ENCODE measurements at regions not wholly inside any gene's neighbourhood (a gene's known extent, or its start where the extent isn't known, plus 50 kb on each side); places are given as distances from the start of the nearest gene placed in this dataset.
"Not testable (repeated sequence)": the region's sequence is repeated elsewhere in the genome, so short reads cannot be mapped to it uniquely, and the experiment has no call there.

DNA sequence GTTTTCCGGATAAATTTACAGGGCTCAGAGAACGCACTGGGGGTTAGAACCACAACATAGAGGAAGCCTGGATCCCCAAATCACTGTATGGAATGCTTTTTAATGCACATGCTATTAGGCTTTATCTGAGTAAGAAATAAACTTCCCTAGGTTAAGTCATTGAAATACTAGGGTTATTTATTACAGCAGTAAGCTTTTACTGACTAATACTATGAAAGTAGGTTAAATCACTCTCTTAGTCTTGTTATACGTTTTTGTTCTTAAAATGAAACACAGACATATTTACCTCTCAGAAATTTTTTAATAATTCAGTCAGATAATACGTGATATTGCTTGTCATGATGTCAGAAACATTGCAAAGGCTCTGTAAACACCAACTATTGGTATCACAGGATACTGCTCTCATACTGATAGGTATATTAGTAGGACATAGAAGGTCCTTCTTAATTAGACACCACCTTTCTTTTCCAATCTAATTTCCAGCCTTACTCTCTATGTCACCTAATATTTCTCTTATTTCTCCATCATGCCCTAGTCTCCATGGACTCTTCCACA, 162.7 kb upstream of the NYAP2 start:
- no peak overlapping the region for H3K27ac ChIP-seq
- 79 to 85% methylated on average over 4 of the region's 4 CpGs for WGBS, 2 donors
- no peaks in the 10 kb centered on the region for H3K9me3 ChIP-seq
- no peak for DNase-seq
- H3K4me1 ChIP-seq: no peaks in the 10 kb centered on the region
- intact Hi-C loops (cut with DNase I): no loop called here
- no peaks in the 10 kb centered on the region for H3K36me3 ChIP-seq
- no peak for TF ChIP-seq POLR2A (IDR thresholded peaks at IDR 0.05)
- no peak for TF ChIP-seq CTCF (IDR thresholded peaks at IDR 0.05)
- H3K27me3 ChIP-seq: no peaks in the 10 kb centered on the region
- no peak overlapping the region for H3K4me3 ChIP-seq (replicated peaks in 1 of 3)

DNA sequence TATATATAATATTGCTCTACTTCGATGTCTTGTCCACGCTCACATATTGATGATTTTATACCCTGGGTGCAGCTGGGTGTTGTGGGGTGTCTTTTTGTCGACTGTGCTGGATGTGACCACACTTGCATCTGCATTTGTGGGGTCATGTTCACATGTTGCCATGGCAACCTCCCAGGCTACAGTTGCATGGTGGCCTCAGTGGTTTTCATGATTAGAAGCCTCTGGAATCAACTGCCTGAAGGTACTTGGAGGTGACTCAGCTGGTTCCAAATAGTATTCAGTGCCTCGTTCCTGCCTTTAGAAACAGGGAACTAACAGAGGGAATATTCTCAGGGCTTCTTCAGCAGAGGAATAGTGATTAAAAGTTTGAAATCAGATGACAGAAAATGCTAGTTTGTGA, 166.3 kb upstream of the NYAP2 start:
- no peak for TF ChIP-seq POLR2A (IDR thresholded peaks at IDR 0.05)
- TF ChIP-seq CTCF (IDR thresholded peaks at IDR 0.05): no peak
- no peak overlapping the region for H3K27ac ChIP-seq
- DNase-seq: no peak
- no peaks in the 10 kb centered on the region for H3K4me1 ChIP-seq
- intact Hi-C loops (cut with DNase I): no loop called here
- no peaks in the 10 kb centered on the region for H3K9me3 ChIP-seq
- 87 to 93% methylated on average over 4 of the region's 4 CpGs for WGBS, 2 donors
- no peak overlapping the region for H3K4me3 ChIP-seq (replicated peaks in 1 of 3)
- H3K27me3 ChIP-seq: no peaks in the 10 kb centered on the region
- H3K36me3 ChIP-seq: no peaks in the 10 kb centered on the region

- Histone ChIP-seq H3K27me3 (no peaks in the 10 kb centered on the region), H3K27ac (no peak overlapping the region), H3K4me1 (no peaks in the 10 kb centered on the region), H3K4me3 (replicated peaks in 1 of 3) (no peak overlapping the region), H3K36me3 (no peaks in the 10 kb centered on the region), H3K9me3 (no peaks in the 10 kb centered on the region)
- 91 to 95% methylated on average over 6 of the region's 6 CpGs for WGBS, 2 donors
- TF ChIP-seq POLR2A (IDR thresholded peaks at IDR 0.05) (no peak), CTCF (IDR thresholded peaks at IDR 0.05) (no peak)
- intact Hi-C loops (cut with DNase I): no loop called here
- DNase-seq: no peak
These were observed 167.6 kb upstream of the NYAP2 start for GRCh38 chr2:225231900-225232299.

- H3K9me3 ChIP-seq; H3K4me1 ChIP-seq; H3K36me3 ChIP-seq; DNase-seq; intact Hi-C loops (cut with DNase I); H3K4me3 ChIP-seq (replicated peaks in 1 of 3); H3K27me3 ChIP-seq; H3K27ac ChIP-seq: not testable (repeated sequence)
- WGBS, 2 donors: 94 to 95% methylated on average over 19 to 20 of the region's 31 CpGs
These were observed 170.2 kb upstream of the NYAP2 start for GRCh38 chr2:225229346-225229745.

- H3K4me3 ChIP-seq (replicated peaks in 1 of 3): no peak overlapping the region
- no peaks in the 10 kb centered on the region for H3K9me3 ChIP-seq
- H3K27ac ChIP-seq: no peak overlapping the region
- intact Hi-C loops (cut with DNase I): no loop called here
- TF ChIP-seq CTCF (IDR thresholded peaks at IDR 0.05) (no peak), POLR2A (IDR thresholded peaks at IDR 0.05) (no peak)
- no peaks in the 10 kb centered on the region for H3K4me1 ChIP-seq
- no peaks in the 10 kb centered on the region for H3K36me3 ChIP-seq
- DNase-seq: no peak
- 92 to 94% methylated on average over 4 of the region's 4 CpGs for WGBS, 2 donors
- no peaks in the 10 kb centered on the region for H3K27me3 ChIP-seq
These were observed 173.1 kb upstream of the NYAP2 start for GRCh38 chr2:225226441-225226840.

- Histone ChIP-seq H3K27me3 (no peaks in the 10 kb centered on the region), H3K4me3 (replicated peaks in 1 of 3) (no peak overlapping the region), H3K27ac (no peak overlapping the region), H3K4me1 (no peaks in the 10 kb centered on the region), H3K36me3 (no peaks in the 10 kb centered on the region), H3K9me3 (no peaks in the 10 kb centered on the region)
- DNase-seq: no peak
- TF ChIP-seq POLR2A (IDR thresholded peaks at IDR 0.05): no peak
- TF ChIP-seq CTCF (IDR thresholded peaks at IDR 0.05): no peak
- intact Hi-C loops (cut with DNase I): no loop called here
These were observed 176.2 kb upstream of the NYAP2 start for GRCh38 chr2:225223301-225223700.

Data from thyroid gland (tissue), 4 donors.